Mesothelial cell of epicardium (in vitro differentiated cells): ENCODE measurements at regions not wholly inside any gene's neighbourhood (a gene's known extent, or its start where the extent isn't known, plus 50 kb on each side); places are given as distances from the start of the nearest gene placed in this dataset.

ENCODE experiments used
- DNase-seq, 2 experiments: peaks; one replicate each; pipeline ENCODE4 v3.0.0; 2021; ENCODE audit warnings: low spot score in 2 of 2; ENCODE audit not compliant: unreplicated experiment in 2 of 2
- H3K27ac Mint-ChIP-seq: 2 replicates; pipeline ENCODE4 v1.8.0; 2021; ENCODE audit warnings: mixed read lengths
- H3K27me3 Mint-ChIP-seq: 2 replicates; pipeline ENCODE4 v1.8.0; 2021; ENCODE audit warnings: low read depth, mixed read lengths
- H3K36me3 Mint-ChIP-seq: 2 replicates; pipeline ENCODE4 v1.8.0; 2021; ENCODE audit warnings: mixed read lengths
- H3K4me1 Mint-ChIP-seq: 2 replicates; pipeline ENCODE4 v1.8.0; 2021; ENCODE audit warnings: mixed read lengths
- H3K4me3 Mint-ChIP-seq: 2 replicates; pipeline ENCODE4 v1.8.0; 2021; ENCODE audit warnings: mild to moderate bottlenecking, moderate library complexity, mixed read lengths
- H3K9me3 Mint-ChIP-seq: 2 replicates; pipeline ENCODE4 v1.8.0; 2021; ENCODE audit warnings: mixed read lengths
- TF ChIP-seq, protein P1 (sequence below): fragments of 200-600 bp; sonication (generic); IDR thresholded peaks from one replicate; pipeline ENCODE4 v1.5.0; 2021; ENCODE audit warnings: antibody characterized with exemption; ENCODE audit not compliant: unreplicated experiment

DNA sequence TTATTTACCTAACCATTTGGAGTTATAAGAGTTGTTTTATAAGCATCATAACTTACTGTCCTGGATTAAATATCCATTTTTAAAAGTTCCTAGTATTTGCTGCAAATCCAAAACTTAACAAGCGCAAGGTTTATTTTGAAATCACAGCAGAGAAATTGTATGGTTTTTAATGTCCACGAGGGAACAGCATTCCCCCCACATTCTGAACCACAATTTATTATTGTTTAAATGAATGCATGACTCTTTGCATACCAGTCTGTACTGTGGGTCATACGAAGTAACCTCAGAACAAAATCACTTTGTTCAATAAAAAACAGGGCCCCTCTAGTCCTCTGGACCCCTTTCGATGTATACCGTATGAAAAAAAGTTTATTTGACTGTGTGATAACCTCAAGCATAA lies 75.9 kb downstream of the DACT1 start:
- no peaks in the 10 kb centered on the region for H3K36me3 Mint-ChIP-seq
- no peak for DNase-seq
- no peaks in the 10 kb centered on the region for H3K27me3 Mint-ChIP-seq

DNA sequence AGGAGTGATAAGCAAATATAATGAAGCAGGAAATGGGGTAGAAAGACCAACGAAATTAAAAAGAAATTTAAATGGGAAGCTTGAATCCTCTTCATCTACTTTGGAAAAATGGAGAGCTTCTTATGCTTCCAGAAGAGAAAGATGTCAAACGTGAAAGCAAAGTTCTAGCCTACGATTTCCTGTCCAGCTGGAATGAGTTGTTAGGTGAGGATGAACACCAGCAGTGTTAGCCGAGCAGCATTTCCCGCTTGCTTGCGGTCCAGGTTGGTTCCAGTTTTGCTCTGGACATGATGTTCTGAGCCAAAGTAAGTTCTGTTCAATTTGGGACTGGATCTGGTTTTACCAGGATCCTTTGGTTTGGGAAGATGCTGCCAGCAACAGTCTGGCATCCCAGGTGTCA lies 78.9 kb downstream of the DACT1 start:
- no peaks in the 10 kb centered on the region for H3K27me3 Mint-ChIP-seq
- peaks cover 27% of the 10 kb centered on the region for H3K4me1 Mint-ChIP-seq
- H3K36me3 Mint-ChIP-seq = no peaks in the 10 kb centered on the region
- TF ChIP-seq, protein P1, sequence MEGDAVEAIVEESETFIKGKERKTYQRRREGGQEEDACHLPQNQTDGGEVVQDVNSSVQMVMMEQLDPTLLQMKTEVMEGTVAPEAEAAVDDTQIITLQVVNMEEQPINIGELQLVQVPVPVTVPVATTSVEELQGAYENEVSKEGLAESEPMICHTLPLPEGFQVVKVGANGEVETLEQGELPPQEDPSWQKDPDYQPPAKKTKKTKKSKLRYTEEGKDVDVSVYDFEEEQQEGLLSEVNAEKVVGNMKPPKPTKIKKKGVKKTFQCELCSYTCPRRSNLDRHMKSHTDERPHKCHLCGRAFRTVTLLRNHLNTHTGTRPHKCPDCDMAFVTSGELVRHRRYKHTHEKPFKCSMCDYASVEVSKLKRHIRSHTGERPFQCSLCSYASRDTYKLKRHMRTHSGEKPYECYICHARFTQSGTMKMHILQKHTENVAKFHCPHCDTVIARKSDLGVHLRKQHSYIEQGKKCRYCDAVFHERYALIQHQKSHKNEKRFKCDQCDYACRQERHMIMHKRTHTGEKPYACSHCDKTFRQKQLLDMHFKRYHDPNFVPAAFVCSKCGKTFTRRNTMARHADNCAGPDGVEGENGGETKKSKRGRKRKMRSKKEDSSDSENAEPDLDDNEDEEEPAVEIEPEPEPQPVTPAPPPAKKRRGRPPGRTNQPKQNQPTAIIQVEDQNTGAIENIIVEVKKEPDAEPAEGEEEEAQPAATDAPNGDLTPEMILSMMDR = no peak
- H3K9me3 Mint-ChIP-seq = no peaks in the 10 kb centered on the region
- DNase-seq = no peak
- no peak overlapping the region for H3K27ac Mint-ChIP-seq
- no peak overlapping the region for H3K4me3 Mint-ChIP-seq

More for the DNA sequence above, 75.9 kb downstream of the DACT1 start:
- Mint-ChIP-seq H3K4me1 (peaks cover 27% of the 10 kb centered on the region), H3K9me3 (no peaks in the 10 kb centered on the region), H3K27ac (no peak overlapping the region), H3K4me3 (no peak overlapping the region)
- TF ChIP-seq, protein P1 = no peak

DNA sequence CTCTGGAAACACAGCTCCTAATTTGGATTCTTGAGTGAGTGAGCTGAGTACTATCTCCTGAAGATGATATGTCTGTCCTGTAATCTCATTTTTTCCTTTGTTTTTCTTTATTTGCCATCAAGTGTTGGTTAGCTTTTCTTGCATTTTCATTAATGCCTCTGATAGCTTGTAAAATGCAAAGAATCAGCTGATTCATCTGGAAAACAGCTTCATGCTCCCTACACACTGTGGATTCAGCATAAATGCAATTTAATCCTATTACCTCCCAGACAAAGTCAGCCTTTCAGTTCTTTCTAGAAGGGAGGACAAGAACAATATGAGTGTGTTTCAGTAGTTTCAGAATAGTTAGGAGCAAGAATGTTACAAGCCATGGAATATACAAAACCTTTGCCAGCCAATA lies 79.4 kb downstream of the DACT1 start:
- Mint-ChIP-seq H3K9me3 (no peaks in the 10 kb centered on the region), H3K4me1 (peaks cover 26% of the 10 kb centered on the region), H3K27ac (no peak overlapping the region), H3K4me3 (no peak overlapping the region), H3K27me3 (no peaks in the 10 kb centered on the region), H3K36me3 (no peaks in the 10 kb centered on the region)
- DNase-seq = no peak
- TF ChIP-seq, protein P1 = no peak

DNA sequence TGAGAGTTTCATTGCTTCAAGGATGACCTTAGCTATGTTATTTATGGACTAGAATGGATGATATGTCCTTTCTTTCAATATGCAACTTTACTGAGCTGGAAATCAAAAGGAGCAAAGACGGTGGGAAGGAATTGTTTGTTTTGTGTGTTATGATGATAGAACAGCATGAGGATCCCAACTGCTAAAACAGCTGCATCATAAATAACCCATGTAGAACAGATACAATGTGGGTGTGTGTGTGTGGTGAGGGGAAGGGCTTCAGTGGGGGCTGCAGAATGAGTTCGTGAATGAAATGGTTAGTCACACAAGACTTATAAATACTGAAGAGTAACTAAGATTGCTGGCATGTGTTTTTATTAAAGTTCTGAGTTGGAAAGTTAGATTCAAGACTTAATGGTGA lies 80.1 kb downstream of the DACT1 start:
- Mint-ChIP-seq H3K27me3 (no peaks in the 10 kb centered on the region), H3K27ac (no peak overlapping the region)

DNA sequence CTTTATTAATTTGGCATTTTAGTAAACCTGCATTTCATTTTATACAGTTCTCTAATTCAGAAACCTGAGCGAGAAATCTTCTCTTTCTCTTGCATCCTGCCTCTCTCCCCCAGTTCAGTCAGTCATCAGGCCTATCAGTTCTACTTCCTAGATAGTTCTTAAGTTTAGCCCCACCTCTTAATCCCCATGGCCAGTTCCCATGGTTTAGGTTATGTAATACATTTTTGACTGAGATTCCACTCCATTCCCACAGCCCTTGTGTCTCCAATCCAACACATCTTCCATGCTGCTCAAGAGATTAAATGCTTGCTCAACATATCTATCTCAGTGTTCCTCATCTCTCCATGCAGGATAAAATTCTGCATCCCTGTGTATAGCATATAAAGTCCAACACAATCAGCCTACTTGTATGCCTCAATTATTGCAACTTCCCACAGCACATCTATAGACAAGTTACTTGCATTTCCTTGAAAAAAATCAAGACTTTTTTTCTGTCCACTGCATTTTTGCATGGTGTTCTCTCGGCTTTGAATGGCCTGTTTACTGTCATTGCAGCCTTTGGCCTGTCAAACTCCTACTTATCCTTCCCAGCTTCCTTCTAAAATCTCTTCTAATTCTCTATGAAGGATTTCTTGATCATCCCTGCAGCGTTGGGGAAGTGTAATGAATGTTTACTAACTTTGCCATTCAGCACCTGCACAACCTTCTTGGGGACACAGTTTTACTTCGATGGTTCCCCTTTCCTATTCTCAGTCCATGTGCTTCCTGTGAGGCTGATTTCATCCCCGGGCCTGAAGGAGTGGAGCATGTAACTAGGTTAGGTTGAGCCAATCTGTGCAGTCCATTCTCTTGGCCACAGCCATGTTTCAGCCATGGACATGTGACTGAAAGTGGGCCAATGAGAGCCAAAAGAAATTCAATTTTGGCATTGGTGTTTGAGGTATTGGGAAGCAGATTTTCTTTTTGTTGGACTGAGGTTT lies 80.8 kb downstream of the DACT1 start:
- no peak for DNase-seq
- Mint-ChIP-seq H3K27ac (no peak overlapping the region), H3K27me3 (no peaks in the 10 kb centered on the region), H3K4me1 (peaks cover 23% of the 10 kb centered on the region), H3K4me3 (no peak overlapping the region), H3K9me3 (no peaks in the 10 kb centered on the region), H3K36me3 (no peaks in the 10 kb centered on the region)
- TF ChIP-seq, protein P1 = no peak

More for the DNA sequence above, 80.1 kb downstream of the DACT1 start:
- Mint-ChIP-seq H3K4me3 (no peak overlapping the region), H3K9me3 (no peaks in the 10 kb centered on the region), H3K36me3 (no peaks in the 10 kb centered on the region), H3K4me1 (peaks cover 24% of the 10 kb centered on the region)
- DNase-seq = no peak
- TF ChIP-seq, protein P1 = no peak
